ENCODE measurements at regions not wholly inside any gene's neighbourhood (a gene's known extent, or its start where the extent isn't known, plus 50 kb on each side); places are given as distances from the start of the nearest gene placed in this dataset.

DNA sequence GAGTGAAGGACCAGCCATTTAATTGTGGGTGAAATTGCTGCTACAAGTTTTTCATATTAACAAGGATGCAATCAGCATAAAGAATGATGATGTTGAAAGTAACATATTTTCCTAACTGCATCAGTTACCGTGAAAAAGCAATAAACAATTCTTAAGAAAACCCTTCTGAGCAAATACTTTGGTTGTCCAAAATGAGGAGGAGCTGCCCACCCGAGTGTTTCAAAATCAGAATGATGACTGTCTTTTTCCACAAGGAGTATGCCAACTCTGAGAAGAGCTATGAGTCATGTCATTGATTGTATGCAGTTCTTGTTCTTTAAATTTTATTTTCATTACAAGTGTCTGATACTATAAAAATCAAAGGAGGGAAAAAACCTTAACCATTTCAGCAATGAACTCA, 470.5 kb downstream of the COL12A1 start:
- TF ChIP-seq, protein P1, sequence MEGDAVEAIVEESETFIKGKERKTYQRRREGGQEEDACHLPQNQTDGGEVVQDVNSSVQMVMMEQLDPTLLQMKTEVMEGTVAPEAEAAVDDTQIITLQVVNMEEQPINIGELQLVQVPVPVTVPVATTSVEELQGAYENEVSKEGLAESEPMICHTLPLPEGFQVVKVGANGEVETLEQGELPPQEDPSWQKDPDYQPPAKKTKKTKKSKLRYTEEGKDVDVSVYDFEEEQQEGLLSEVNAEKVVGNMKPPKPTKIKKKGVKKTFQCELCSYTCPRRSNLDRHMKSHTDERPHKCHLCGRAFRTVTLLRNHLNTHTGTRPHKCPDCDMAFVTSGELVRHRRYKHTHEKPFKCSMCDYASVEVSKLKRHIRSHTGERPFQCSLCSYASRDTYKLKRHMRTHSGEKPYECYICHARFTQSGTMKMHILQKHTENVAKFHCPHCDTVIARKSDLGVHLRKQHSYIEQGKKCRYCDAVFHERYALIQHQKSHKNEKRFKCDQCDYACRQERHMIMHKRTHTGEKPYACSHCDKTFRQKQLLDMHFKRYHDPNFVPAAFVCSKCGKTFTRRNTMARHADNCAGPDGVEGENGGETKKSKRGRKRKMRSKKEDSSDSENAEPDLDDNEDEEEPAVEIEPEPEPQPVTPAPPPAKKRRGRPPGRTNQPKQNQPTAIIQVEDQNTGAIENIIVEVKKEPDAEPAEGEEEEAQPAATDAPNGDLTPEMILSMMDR (IDR thresholded peaks at IDR 0.05): no peak
- no peak for TF ChIP-seq POLR2A (IDR thresholded peaks at IDR 0.05)

All from vagina (tissue), 2 donors.